Effector memory CD8-positive, alpha-beta T cell (primary cell): ENCODE measurements at regions not wholly inside any gene's neighbourhood (a gene's known extent, or its start where the extent isn't known, plus 50 kb on each side); places are given as distances from the start of the nearest gene placed in this dataset.
A peak's percentile ranks its signal among the peaks of the same experiment; 100 is the strongest.

Experiments used
- ATAC-seq: fragments of 150-1000 bp; cut with Tn5 transposase; replicated peaks from 2 replicates; pipeline ENCODE4 v1.10.0; 2021; ENCODE audit warnings: mild to moderate bottlenecking, moderate library complexity
- DNase-seq, 3 experiments: peaks; one replicate each; pipeline ENCODE4 v3.0.0; 2021
- H3K27ac Mint-ChIP-seq, 2 donors: one replicate each; pipeline ENCODE4 v1.8.0; 2022; ENCODE audit warnings: mild to moderate bottlenecking in 2 of 2, mixed read lengths in 2 of 2, moderate library complexity in 2 of 2
- H3K27me3 Mint-ChIP-seq, 2 donors: one replicate each; pipeline ENCODE4 v1.8.0; 2022; ENCODE audit warnings: mixed read lengths in 2 of 2
- H3K36me3 Mint-ChIP-seq: one replicate; pipeline ENCODE4 v1.8.0; 2022; ENCODE audit warnings: mild to moderate bottlenecking, moderate library complexity, mixed read lengths; ENCODE audit not compliant: insufficient read depth
- H3K4me1 Mint-ChIP-seq, 2 donors: one replicate each; pipeline ENCODE4 v1.8.0; 2022; ENCODE audit warnings: low read depth in 2 of 2, mixed read lengths in 2 of 2
- H3K4me3 Mint-ChIP-seq, 2 donors: one replicate each; pipeline ENCODE4 v1.8.0; 2022; ENCODE audit warnings: mild to moderate bottlenecking in 2 of 2, mixed read lengths in 2 of 2, moderate library complexity in 2 of 2
- H3K9me3 Mint-ChIP-seq, 2 donors: one replicate each; pipeline ENCODE4 v1.8.0; 2022; ENCODE audit warnings: mixed read lengths in 2 of 2

GRCh38 chr1:229752679-229753078 is 126.6 kb downstream of the URB2 start:
- Mint-ChIP-seq H3K4me1 (peaks cover 0 to 5% of the 10 kb centered on the region in 2 donors), H3K27ac (no peak overlapping the region), H3K4me3 (no peak overlapping the region), H3K27me3 (peaks cover 13 to 29% of the 10 kb centered on the region in 2 donors), H3K9me3 (peaks cover 0 to 3% of the 10 kb centered on the region in 2 donors), H3K36me3 (no peaks in the 10 kb centered on the region)
- DNase-seq (no peak), ATAC-seq (no peak)

GRCh38 chr1:229753764-229754551 is 127.9 kb downstream of the URB2 start:
- H3K27ac Mint-ChIP-seq, result no peak overlapping the region
- ATAC-seq (no peak), DNase-seq (no peak)
- no peaks in the 10 kb centered on the region for H3K36me3 Mint-ChIP-seq
- H3K4me1 Mint-ChIP-seq, result peaks cover 0 to 5% of the 10 kb centered on the region in 2 donors
- peak overlapping the region; percentile 2 to 38 for H3K4me3 Mint-ChIP-seq
- peaks cover 0 to 3% of the 10 kb centered on the region in 2 donors for H3K9me3 Mint-ChIP-seq
- H3K27me3 Mint-ChIP-seq, result peaks cover 3 to 24% of the 10 kb centered on the region in 2 donors

- peaks cover 12 to 43% of the 10 kb centered on the region in 2 donors for H3K27me3 Mint-ChIP-seq
- H3K9me3 Mint-ChIP-seq, result peaks cover 0 to 3% of the 10 kb centered on the region in 2 donors
- H3K27ac Mint-ChIP-seq, result no peak overlapping the region
- H3K36me3 Mint-ChIP-seq, result no peaks in the 10 kb centered on the region
- peaks cover 0 to 5% of the 10 kb centered on the region in 2 donors for H3K4me1 Mint-ChIP-seq
- ATAC-seq (no peak), DNase-seq (no peak)
- no peak overlapping the region for H3K4me3 Mint-ChIP-seq
Measured at GRCh38 chr1:229756666-229757065, 130.6 kb downstream of the URB2 start.

- DNase-seq (no peak), ATAC-seq (no peak)
- no peak overlapping the region for H3K4me3 Mint-ChIP-seq
- H3K9me3 Mint-ChIP-seq, result peaks cover 0 to 3% of the 10 kb centered on the region in 2 donors
- no peaks in the 10 kb centered on the region for H3K36me3 Mint-ChIP-seq
- peaks cover 0 to 5% of the 10 kb centered on the region in 2 donors for H3K4me1 Mint-ChIP-seq
- H3K27ac Mint-ChIP-seq, result no peak overlapping the region
- H3K27me3 Mint-ChIP-seq, result peaks cover 12 to 45% of the 10 kb centered on the region in 2 donors
Measured at GRCh38 chr1:229757226-229757625, 131.2 kb downstream of the URB2 start.

GRCh38 chr1:229758101-229759036 is 132.3 kb downstream of the URB2 start:
- peaks cover 0 to 3% of the 10 kb centered on the region in 2 donors for H3K9me3 Mint-ChIP-seq
- DNase-seq, result no peak
- peaks cover 0 to 5% of the 10 kb centered on the region in 2 donors for H3K4me1 Mint-ChIP-seq
- ATAC-seq, result no peak
- H3K27ac Mint-ChIP-seq, result no peak overlapping the region
- H3K27me3 Mint-ChIP-seq, result peaks cover 12 to 54% of the 10 kb centered on the region in 2 donors
- H3K4me3 Mint-ChIP-seq, result no peak overlapping the region
- H3K36me3 Mint-ChIP-seq, result no peaks in the 10 kb centered on the region

- H3K9me3 Mint-ChIP-seq, result peaks cover 0 to 3% of the 10 kb centered on the region in 2 donors
- peaks cover 0 to 5% of the 10 kb centered on the region in 2 donors for H3K4me1 Mint-ChIP-seq
Measured at GRCh38 chr1:229759037-229759435, 133.0 kb downstream of the URB2 start.

GRCh38 chr1:229759586-229759985 is 133.5 kb downstream of the URB2 start:
- no peaks in the 10 kb centered on the region for H3K36me3 Mint-ChIP-seq
- peaks cover 16 to 49% of the 10 kb centered on the region in 2 donors for H3K27me3 Mint-ChIP-seq
- ATAC-seq, result no peak
- no peak for DNase-seq
- H3K27ac Mint-ChIP-seq, result no peak overlapping the region
- no peaks in the 10 kb centered on the region for H3K4me1 Mint-ChIP-seq
- H3K4me3 Mint-ChIP-seq, result no peak overlapping the region
- H3K9me3 Mint-ChIP-seq, result peaks cover 0 to 3% of the 10 kb centered on the region in 2 donors

More at GRCh38 chr1:229759037-229759435, 133.0 kb downstream of the URB2 start:
- ATAC-seq, result no peak
- H3K27ac Mint-ChIP-seq, result no peak overlapping the region
- no peaks in the 10 kb centered on the region for H3K36me3 Mint-ChIP-seq
- peaks cover 12 to 54% of the 10 kb centered on the region in 2 donors for H3K27me3 Mint-ChIP-seq
- no peak overlapping the region for H3K4me3 Mint-ChIP-seq
- no peak for DNase-seq

- Mint-ChIP-seq H3K27me3 (peaks cover 18 to 42% of the 10 kb centered on the region in 2 donors), H3K9me3 (peaks cover 0 to 3% of the 10 kb centered on the region in 2 donors), H3K4me1 (no peaks in the 10 kb centered on the region), H3K4me3 (no peak overlapping the region), H3K27ac (no peak overlapping the region), H3K36me3 (no peaks in the 10 kb centered on the region)
- no peak for ATAC-seq
- no peak for DNase-seq
Measured at GRCh38 chr1:229760478-229760996, 134.5 kb downstream of the URB2 start.

- no peaks in the 10 kb centered on the region for H3K9me3 Mint-ChIP-seq
- no peak overlapping the region for H3K27ac Mint-ChIP-seq
- ATAC-seq (no peak), DNase-seq (no peak)
- peaks cover 18 to 52% of the 10 kb centered on the region in 2 donors for H3K27me3 Mint-ChIP-seq
- no peaks in the 10 kb centered on the region for H3K4me1 Mint-ChIP-seq
- H3K36me3 Mint-ChIP-seq, result no peaks in the 10 kb centered on the region
- no peak overlapping the region for H3K4me3 Mint-ChIP-seq
Measured at GRCh38 chr1:229762891-229763290, 136.8 kb downstream of the URB2 start.

GRCh38 chr1:229768232-229768631 is 142.2 kb downstream of the URB2 start:
- H3K27me3 Mint-ChIP-seq, result peaks cover 39 to 53% of the 10 kb centered on the region in 2 donors

GRCh38 chr1:229769006-229769405 is 143.0 kb downstream of the URB2 start:
- H3K36me3 Mint-ChIP-seq, result no peaks in the 10 kb centered on the region
- H3K4me3 Mint-ChIP-seq, result no peak overlapping the region
- H3K27ac Mint-ChIP-seq, result no peak overlapping the region
- no peaks in the 10 kb centered on the region for H3K9me3 Mint-ChIP-seq
- ATAC-seq (no peak), DNase-seq (no peak)
- H3K27me3 Mint-ChIP-seq, result peaks cover 40 to 58% of the 10 kb centered on the region in 2 donors
- H3K4me1 Mint-ChIP-seq, result no peaks in the 10 kb centered on the region

More at GRCh38 chr1:229768232-229768631, 142.2 kb downstream of the URB2 start:
- Mint-ChIP-seq H3K9me3 (no peaks in the 10 kb centered on the region), H3K36me3 (no peaks in the 10 kb centered on the region), H3K4me3 (no peak overlapping the region), H3K27ac (no peak overlapping the region), H3K4me1 (no peaks in the 10 kb centered on the region)
- DNase-seq (no peak), ATAC-seq (no peak)

- DNase-seq, result no peak
- H3K27me3 Mint-ChIP-seq, result peaks cover 34 to 60% of the 10 kb centered on the region in 2 donors
- no peak overlapping the region for H3K4me3 Mint-ChIP-seq
- no peaks in the 10 kb centered on the region for H3K9me3 Mint-ChIP-seq
- H3K27ac Mint-ChIP-seq, result no peak overlapping the region
- H3K4me1 Mint-ChIP-seq, result no peaks in the 10 kb centered on the region
- ATAC-seq, result no peak
- no peaks in the 10 kb centered on the region for H3K36me3 Mint-ChIP-seq
Measured at GRCh38 chr1:229769809-229770208, 143.8 kb downstream of the URB2 start.

GRCh38 chr1:229778794-229779193 is 152.7 kb downstream of the URB2 start:
- Mint-ChIP-seq H3K27ac (no peak overlapping the region), H3K27me3 (peaks cover 21 to 49% of the 10 kb centered on the region in 2 donors)
- DNase-seq, result no peak

More at GRCh38 chr1:229778794-229779193, 152.7 kb downstream of the URB2 start:
- Mint-ChIP-seq H3K9me3 (no peaks in the 10 kb centered on the region), H3K4me3 (no peak overlapping the region), H3K4me1 (no peaks in the 10 kb centered on the region), H3K36me3 (no peaks in the 10 kb centered on the region)
- no peak for ATAC-seq
